HG02623 (cell line): ENCODE measurements at regions not wholly inside any gene's neighbourhood (a gene's known extent, or its start where the extent isn't known, plus 50 kb on each side); places are given as distances from the start of the nearest gene placed in this dataset.

ENCODE experiments used
- ATAC-seq: cut with Tn5 transposase; IDR thresholded peaks from one replicate; pipeline ENCODE4 v1.9.1; 2021; ENCODE audit warnings: moderate library complexity; ENCODE audit not compliant: unreplicated experiment

DNA sequence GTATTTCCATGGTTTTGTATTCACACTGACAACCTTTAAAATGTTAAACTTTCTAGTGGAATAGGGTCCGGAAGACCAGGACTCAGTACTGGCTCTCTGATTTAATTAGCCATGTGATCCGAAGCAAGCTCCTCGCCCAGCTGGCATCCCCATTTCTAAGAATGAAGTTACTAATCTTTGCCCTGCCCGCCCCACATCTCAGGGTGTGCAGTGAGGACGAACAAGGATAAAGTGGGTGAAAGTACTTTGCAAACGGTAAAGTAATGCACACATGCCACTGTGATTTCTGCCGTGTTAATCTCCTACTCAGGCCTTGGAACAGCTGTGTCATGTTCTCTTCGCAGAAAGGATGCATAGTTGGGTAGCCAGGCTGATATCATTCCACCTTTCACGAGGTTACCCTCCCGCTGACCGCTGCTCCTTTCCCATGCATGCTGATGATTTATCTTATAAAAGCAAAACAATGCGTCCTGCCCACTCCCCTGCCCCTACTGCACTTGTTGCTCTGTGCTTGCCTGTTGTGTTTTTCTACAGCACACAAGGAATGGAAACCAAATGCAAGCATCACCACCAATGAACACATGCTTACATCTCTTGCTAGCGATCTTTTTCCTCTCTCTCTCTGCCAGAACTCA is 539.0 kb downstream of the EFNB2 start:
- ATAC-seq: no peak

DNA sequence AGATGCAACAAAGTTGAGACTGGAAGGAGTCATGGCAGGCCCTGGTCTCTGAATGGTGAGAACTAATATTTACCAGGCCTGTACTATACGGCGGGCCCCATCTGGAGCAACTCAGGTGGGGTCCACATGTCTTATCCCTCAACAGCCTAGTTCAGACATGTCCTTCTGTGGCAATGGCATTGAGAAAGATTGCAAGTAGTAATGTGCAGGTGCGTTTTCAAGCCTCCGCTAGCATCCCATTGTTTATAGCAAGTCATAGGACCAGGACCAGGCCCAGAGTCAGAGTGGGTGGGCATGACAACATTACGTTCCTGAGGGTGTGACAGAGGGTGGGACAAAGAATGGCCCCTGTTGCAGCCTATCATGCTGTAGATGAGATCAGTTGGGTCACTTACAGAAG is 541.1 kb downstream of the EFNB2 start:
- ATAC-seq: no peak

GRCh38 chr13:105991622-105992277 is 543.7 kb downstream of the EFNB2 start:
- ATAC-seq: no peak

- no peak for ATAC-seq
Measured at GRCh38 chr13:105991131-105991530, 544.3 kb downstream of the EFNB2 start.

DNA sequence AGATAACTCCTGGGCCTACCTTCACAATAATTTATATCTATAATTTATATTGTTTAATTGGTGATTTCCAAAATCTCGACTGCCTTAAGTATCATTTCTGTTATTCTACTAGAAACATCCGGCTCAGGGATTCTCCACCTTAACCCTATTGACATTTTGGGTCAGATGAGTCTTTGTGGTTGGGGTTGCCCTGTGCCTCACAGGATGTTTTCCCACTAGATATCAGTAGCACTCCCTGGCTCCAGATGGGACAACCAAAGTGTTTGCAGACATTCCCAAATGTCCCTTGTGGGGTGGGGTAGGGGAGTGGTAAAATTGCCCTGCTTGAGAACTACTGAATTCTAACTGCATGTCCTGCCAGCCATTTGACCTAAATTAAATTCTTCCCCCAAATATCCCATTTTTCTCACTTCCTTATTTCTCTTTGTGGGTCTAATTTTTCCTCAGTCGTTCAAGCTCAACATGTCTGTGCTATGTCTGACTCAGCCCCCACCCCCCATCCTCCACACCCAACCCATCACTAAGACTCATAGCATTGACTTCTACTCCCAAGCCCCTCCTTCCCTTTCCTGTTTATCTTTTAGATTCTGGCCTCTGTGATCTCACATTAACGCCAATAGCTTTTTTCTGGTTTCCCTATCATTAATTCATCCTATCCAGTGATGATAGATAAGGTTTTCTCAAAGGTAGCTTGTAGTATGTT is 545.1 kb downstream of the EFNB2 start:
- no peak for ATAC-seq

DNA sequence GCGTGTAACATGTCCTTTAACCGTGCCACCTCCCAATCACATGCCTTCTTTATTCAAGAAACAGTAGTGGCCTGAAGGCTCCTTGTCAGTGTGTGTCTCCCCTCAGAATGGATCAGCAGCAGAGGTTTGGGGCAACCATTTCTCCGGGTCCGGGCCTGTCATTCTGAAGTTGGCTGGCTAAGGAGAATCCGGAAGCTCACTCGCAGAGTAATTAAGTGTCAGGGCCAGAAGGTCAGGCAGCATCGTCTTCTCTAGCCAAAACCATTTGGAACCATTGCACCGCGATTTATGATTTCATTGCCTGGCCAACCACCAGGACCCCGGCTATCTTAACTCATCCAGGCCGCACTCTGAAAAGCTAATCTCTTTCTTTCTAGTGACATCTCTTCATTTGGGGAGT is 550.8 kb downstream of the EFNB2 start:
- no peak for ATAC-seq

DNA sequence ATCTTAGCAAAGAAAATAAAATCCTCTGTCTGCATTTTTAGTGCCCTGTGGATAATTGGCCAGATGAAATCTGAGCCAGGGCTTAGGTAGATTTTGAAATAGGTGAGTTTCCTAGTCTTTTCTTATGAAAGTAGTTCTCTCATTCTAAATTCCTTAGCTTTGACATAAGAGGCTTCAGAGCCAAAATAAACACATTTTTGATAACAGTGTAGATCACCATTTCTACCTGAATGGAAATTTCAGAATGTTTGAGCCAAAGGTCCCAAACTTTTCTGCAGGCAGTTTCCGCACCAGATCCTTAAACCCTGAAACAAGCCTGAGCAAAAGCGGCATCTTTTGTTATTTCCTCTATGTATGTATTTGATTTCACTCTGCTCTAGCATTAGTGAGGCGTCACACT is 551.2 kb downstream of the EFNB2 start:
- no peak for ATAC-seq

DNA sequence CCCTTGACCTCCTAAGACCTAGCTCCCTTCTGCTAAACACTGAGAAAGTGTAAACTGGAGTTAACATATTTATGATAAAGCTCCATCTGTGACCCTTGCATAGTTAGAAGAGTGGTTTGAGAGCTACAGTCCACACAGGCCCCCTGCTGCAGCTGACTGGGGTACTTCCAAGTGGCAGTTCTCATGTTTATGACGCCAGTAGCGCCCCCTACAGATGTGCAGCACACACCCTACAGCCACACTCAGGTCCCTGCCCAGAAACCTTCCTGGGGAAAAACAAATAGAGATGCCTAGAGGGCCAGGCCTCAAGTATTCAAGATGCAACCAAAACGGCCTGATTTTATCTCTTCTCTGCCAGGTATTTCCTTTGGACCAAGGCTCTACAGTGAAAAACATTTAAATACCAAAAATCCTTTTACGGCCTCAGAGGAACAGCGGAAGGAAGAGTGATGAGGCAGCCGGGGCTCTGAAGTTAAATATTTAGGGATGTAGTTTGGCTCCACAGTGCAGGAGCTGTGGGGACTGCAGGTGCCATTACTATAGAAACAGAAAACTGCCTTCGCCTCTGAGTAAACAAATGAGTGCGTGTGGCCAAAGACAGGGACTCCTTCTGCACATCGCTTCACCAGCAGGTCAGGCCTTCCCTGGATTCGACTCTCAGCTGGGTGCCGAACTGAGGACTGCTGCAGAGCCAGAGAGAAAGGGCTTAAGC is 553.1 kb downstream of the EFNB2 start:
- no peak for ATAC-seq

DNA sequence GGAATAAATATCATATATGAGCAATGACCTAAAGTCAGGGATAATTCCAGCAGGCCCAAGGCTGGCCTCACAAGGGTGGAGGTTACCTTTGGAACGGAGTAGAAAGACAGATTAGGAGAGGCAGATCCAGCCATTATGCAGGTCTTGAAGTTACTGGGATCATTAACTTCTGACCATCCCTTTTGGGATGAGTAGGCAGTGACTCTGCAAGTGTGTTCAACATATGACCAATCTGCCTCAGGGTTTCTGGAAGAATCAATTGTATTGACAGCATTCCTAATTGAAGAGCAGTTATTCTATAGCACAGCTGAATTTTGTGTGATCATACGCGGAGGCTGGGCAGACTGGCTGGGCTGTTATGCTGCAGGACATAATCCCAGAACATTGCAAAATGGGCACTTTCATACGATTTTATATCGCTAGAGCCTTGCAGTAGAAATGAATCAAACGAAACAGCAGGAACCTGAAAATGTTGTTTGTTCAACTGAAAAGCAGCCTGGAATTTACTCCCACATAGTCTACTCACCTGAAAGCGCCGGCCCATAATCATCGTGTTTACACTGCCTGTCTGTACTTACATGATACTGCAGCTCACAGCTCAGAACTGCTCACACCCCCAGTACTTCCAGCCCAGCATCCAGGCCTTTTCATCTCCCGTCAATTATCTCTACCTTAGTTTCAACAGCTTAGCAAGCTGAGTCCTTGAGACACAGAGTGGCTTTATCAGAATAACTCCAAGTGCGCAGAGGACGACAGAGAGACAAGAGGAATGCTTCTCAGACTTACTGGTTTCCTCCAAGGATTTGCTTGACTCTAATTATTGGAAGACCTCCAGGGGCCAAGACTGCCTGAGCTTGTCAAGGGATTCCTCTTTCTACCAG is 556.1 kb downstream of the EFNB2 start:
- no peak for ATAC-seq

GRCh38 chr13:105974380-105974779 is 561.1 kb downstream of the EFNB2 start:
- ATAC-seq: no peak

DNA sequence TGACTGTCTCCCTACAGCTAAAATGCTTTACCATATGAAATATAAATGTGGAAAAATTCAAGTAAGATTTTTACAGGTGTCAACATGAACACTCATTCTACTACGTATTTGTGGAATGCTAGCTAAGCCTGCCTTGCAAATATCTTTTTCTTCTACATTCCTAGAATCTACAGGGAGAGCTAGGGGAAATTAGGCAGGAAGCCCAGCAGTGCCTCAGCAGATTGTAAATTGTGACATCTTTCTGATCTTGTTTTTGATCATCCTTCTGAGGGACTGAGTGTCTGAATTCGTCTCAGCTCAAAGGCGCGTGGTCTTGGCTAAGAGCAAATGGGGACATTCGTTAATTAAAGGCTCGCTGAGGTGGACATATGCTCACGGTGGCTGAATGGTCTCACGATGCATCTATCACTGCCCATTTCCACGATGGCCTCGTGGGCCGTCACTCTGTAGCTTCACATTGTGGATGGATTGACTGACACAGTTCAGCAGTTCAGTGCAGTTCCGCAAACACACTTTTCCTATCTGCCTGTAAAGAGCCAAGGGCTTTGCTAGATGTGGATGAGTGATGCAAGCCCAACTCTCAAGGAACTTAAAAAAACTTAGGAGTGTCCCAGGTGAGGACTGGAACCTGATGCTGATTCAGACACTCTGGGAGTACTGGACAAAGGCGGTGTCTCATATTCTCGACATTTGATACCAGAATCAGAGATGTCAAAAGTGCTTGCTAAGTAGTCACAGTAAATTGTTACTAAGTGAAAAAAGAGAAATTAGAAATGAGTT is 562.5 kb downstream of the EFNB2 start:
- ATAC-seq: no peak

DNA sequence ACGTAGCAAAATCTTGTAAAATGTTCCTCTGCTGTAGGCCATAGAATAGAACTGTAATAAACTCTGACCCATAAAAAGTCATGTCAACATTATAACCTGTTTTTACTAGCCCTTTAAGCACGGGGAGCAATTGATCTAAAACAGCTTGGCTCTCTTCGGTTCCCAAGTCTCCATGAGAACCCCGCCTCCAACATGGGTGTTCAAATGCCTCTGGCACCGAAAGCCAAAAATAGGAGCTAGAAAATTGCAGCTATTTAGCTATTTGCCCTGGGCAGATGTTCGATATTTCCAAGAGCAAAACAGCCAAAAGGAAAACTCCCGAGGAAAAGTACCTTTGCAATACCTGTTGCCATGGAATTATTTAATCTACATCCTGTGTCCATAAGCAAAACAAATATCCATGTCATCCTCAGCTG is 563.1 kb downstream of the EFNB2 start:
- ATAC-seq: no peak

- ATAC-seq: no peak
Measured at GRCh38 chr13:105971738-105972137, 563.7 kb downstream of the EFNB2 start.

GRCh38 chr13:105971312-105971711 is 564.1 kb downstream of the EFNB2 start:
- ATAC-seq: no peak

DNA sequence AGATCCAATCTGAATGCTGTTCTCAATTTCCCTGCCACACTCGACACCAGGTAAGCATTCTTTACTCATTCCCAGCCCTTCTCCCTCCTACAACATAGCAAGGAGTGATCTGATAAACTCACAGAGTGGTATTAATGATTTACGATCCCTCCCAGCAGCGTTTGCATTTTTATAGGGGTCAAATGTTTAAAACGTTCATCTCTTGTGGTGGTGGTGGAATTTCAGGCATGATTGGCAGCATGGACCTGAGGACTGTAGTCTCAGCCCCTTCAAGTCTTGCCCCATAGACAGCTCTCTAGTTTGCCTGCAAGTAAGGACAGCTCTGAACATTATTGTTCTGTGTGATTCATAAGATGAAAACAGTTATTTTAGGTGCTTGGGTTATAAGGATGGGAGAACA is 565.7 kb downstream of the EFNB2 start:
- no peak for ATAC-seq

DNA sequence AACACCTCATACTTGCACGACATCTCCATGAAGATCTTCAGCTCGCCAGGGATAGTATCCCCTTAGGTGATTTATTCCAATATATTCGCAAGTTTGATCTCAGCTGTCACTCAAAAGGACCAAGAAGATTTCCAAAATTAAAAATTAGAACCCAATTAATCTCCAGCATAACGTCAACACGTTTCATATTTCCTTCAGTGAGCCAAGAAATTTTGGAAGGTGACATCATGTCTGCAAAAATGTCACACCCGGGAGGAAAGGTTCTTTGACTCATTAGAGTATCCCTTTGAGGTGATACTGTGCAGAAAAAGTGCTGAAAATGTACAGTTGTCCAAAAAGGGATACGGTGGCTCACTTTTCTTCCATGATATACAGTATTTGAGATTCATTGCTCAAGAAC is 569.6 kb downstream of the EFNB2 start:
- no peak for ATAC-seq

- no peak for ATAC-seq
Measured at GRCh38 chr13:105962080-105962479, 573.4 kb downstream of the EFNB2 start.

DNA sequence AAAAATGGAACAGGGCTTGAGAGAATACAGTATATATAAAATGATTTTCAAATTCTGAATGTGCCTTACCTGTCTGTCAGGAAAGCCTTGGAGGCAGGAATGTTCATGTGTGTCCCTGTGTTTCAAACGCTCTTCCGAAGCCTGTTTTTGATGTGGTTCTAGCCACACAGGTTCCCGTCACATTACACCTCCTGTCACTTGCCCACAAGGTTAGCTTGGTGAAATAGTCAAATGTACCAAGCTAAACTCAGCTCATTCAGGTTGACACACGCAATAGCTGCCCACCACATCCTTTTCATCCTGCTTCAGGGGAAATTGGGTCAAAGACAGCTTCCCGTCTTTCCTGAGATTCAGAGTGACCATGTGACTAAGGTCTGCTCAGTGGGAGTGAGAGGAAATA is 574.0 kb downstream of the EFNB2 start:
- ATAC-seq: no peak

- ATAC-seq: no peak
Measured at GRCh38 chr13:105960326-105960725, 575.1 kb downstream of the EFNB2 start.

- ATAC-seq: no peak
Measured at GRCh38 chr13:105959876-105960275, 575.6 kb downstream of the EFNB2 start.
